ENCODE measurements at regions not wholly inside any gene's neighbourhood (a gene's known extent, or its start where the extent isn't known, plus 50 kb on each side); places are given as distances from the start of the nearest gene placed in this dataset.

DNA sequence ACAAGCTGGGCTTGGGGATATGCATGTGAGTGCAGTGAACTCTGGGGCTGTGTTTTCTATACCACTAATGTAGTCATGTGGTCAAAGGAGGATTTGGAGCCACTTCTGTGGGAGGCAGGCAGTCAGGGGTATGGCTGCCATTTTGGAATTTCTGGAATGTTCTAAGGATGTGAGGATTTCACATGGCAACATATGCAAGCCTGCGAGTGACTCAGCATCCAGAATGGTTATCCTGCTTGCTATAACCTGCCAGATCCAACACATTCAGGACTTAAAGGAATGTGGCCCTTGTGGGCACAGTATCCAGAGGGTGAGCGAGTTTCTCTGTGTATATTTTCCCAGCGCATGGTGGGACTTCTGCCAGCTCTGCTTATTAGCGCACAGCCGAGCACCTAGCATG, 249.2 kb upstream of the PWP1 start:
- TF ChIP-seq, protein P1, sequence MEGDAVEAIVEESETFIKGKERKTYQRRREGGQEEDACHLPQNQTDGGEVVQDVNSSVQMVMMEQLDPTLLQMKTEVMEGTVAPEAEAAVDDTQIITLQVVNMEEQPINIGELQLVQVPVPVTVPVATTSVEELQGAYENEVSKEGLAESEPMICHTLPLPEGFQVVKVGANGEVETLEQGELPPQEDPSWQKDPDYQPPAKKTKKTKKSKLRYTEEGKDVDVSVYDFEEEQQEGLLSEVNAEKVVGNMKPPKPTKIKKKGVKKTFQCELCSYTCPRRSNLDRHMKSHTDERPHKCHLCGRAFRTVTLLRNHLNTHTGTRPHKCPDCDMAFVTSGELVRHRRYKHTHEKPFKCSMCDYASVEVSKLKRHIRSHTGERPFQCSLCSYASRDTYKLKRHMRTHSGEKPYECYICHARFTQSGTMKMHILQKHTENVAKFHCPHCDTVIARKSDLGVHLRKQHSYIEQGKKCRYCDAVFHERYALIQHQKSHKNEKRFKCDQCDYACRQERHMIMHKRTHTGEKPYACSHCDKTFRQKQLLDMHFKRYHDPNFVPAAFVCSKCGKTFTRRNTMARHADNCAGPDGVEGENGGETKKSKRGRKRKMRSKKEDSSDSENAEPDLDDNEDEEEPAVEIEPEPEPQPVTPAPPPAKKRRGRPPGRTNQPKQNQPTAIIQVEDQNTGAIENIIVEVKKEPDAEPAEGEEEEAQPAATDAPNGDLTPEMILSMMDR (IDR thresholded peaks at IDR 0.05), result no peak
- no peak for TF ChIP-seq POLR2A (IDR thresholded peaks at IDR 0.05)

Measured in esophagus squamous epithelium (tissue), 4 donors.